GM19397 (cell line): ENCODE measurements at regions not wholly inside any gene's neighbourhood (a gene's known extent, or its start where the extent isn't known, plus 50 kb on each side); places are given as distances from the start of the nearest gene placed in this dataset.
"Not testable (repeated sequence)": the region's sequence is repeated elsewhere in the genome, so short reads cannot be mapped to it uniquely, and the experiment has no call there.

Experiments used
- ATAC-seq: cut with Tn5 transposase; IDR thresholded peaks from one replicate; pipeline ENCODE4 v1.9.1; 2021; ENCODE audit warnings: mild to moderate bottlenecking, moderate library complexity; ENCODE audit not compliant: unreplicated experiment

DNA sequence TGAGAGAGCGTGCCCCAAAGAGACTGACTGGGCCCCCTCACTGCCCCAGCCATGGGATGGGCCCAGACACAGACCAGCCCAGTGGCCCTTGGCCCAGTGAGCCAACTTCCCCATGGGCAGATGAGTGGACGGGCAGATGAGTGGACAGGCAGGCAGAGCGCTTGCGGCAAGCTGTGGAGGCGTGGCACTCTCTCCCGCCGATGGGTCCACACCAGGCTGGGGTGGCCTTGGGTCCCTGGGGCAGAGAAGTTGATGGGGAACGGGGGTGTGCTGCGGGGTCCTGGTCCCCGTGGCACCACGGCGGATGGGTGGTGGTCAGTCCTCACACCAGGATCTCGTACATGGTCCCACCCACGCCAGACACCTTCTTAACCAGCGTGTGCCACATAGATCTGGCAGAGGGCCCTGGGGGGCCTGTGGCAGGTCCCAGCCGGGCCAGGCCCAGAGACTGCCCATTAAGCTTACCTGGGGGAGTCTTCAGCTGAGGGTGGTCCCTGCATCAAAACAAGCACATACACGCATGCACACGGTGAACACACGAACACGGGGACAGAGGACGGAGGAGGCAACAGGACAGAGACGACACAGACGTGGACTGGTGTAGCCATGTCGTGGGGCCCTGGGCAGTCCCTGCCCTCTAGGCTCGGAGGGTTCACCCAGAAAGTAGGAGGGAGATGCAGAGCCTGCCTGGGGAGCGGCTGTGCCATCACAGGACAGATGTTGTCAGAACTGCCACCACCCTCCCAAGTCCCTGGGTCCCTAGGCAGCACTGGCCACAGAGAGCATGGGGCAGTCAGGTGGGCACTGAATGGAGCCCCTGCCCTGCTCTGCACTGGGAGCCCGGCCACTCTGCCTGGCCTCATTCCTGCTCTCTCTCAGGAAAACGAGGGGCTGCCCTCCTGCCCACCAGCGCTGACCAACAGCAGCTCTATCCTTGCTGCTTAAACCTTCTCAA, 182.2 kb downstream of the IGLL1 start:
- no peak for ATAC-seq

DNA sequence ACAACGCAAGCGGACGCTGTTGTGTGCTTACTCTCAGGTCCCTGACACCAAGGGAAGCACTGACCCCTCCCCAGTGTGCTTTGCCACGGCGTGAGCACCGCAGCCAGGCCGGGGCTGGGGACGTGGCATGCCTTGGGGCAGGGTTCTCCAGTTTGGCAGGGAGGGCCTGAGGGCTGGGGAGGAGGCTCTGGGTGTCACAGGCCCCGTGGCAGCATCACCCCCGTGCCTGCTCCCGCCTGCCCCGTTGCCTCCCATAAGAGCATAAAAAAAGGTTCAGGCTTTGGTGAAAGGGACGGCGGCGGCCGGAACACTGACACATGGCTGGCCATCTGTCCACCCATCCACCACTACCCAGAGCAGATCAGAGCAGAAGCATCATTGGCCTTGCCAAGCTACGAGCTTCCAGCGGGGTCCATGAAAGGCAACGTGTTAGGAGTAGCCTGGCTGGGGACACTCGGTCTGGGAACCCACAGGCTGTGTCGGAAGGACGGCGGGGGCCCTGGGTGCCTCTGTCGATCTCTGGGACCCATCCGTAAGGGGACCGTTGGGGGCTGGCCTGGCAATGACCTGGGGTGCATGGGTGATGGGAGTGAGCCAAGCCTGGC, 183.0 kb downstream of the IGLL1 start:
- no peak for ATAC-seq

DNA sequence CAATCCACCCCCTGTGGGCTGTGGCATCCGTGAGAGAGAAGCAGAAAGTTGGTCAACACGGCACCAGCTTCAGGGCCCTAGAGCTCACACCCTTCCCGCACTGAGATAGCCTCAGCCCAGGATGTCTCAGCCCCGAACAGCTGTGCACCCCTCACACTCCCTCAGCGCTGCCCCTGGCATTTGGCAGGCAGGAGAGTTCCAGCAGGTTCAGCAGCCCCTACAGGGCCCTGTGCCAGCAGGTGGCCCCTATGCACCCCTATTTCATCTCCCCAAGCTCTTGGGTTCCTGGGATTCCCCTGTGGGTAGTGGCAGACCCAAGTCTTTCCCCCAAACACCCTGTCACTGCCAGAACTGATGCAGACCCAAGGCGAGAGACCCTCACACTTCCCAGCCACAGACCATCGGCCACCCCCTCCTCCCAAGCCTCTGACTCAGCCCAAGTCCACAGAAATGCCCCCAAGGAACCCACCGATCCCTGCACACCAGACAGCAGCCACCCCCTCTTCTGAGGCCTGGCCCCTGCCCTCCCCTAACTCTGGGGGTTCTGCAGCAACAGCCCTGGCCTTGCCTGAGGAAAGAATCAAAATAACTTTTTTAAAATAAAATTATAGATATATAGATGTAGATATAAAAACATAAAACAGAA, 183.6 kb downstream of the IGLL1 start:
- ATAC-seq: no peak

DNA sequence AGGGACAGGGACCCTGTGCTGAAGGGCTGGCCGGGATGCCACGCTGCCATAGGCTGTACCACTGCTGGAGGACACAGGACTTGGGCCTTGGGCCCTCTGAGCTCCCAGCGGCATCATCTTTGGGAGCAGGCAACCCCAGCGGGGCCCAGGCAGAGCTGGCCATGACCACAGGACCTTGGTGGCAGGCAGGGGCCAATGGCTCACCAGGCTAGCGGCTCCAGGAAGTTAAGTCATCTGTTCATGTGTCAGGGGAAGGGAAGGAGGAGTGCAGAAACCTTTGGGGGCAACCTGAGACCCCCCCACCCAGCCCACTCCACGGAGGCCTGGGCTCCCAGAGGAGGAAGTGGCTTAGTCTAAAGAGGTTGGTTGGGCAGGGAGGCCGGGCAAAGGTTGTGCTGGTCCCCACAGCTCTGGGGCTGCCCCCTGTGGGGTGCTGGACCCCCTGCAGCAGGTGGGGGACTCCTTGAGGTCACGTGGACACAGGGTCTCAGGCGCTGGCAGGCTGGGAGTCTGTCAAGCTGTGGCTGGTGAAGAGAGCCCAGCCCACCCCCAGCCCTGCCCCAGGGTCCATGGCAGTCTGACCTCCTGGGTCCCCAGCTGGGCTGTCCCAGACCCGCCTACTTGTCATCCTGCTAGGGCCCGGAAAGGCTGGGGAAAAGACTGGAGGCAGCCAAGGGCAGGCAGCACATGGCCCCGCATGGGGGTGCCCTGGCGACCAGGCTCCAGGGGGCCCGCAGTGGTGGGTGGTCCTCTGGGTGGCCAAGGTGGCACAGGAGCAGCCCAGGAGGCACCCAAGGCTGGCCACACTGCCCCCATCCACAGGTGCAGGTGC, 184.3 kb downstream of the IGLL1 start:
- ATAC-seq: no peak

DNA sequence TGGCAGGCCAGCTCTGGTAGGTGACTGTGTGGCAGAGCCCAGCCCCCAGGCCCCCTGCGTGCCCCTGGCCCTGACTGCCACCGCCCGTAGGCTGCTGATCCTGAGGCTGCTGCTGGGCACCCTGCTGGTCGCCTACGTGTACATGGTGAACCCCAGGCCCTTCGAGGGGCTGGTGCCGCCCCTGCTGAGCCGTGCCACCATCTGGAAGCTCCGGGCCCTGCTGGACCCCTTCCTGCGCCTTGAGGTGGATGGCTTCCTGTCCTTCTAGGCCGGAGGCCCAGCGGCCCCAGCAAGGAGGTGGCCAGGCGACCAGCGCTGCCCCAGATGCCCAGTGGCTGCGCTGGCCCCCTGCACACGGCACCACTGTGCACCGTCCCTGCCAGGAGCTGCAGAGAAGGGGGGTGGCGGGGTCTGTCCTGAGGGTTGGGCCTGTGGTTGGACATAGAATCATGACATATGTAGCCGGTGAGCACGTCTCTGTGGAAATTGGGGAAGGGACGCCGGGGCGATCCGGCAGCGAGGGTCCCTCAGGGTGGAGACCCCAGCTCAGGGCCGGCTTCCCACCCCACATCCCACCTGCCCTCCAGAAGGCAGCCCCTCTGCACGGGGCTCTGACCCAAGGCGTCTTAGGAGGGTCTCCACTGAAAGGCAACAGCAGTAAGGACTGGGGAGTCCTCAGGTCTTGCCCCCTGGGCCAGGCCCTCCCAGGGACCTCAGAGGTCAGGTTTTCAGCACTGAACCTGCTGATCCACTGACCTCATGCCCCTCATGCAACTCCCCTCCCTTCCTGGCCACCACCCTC, 185.4 kb downstream of the IGLL1 start:
- ATAC-seq: no peak

DNA sequence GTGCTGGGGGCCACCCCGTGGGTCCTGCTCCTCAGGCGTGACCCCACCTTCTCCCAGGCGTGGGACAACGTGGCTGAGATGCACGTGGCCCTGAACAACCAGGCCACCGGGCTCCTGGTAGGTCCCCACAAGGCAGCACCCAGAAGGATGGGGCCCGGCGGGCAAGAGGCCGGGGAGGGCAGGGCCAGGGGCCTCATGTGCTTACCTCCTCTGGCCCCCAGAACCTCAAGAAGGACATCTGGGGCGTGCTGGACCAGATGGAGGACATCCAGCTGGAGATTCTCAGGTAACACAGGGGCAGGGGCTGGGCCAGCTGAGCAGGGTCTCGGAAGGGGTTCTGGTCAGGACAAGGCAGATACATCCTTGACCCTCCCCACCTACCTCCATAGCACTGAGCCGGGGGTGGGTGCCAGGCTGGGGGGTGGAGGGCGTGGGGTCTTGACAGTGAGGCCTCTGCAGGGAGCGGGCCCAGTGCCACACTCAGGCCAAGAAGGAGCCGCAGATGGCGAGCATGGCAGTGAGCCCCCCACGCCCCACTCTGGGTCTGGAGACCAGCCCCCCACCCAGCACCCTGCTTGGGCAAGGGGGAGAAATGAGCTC, 186.3 kb downstream of the IGLL1 start:
- ATAC-seq: no peak

DNA sequence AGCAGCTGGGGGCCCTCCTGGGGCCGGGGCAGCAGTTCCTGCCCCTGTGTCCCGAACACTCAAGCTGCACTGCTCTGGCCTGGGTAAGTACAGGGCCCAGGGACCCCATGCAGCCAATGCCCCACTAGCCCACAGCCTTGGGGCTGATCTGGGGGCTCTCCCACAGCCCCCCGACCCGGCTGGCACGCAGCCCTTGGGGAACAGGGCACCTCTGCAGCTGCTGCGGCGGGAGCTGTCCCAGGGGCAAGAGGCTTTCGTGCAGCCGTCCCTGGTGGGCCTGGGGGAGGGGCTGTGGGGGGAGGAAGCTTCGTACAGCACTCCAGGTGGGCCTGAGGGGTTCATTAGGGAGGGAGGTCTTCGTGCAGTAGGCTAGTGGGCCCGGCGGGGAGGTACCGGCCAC, 186.9 kb downstream of the IGLL1 start:
- not testable (repeated sequence) for ATAC-seq

DNA sequence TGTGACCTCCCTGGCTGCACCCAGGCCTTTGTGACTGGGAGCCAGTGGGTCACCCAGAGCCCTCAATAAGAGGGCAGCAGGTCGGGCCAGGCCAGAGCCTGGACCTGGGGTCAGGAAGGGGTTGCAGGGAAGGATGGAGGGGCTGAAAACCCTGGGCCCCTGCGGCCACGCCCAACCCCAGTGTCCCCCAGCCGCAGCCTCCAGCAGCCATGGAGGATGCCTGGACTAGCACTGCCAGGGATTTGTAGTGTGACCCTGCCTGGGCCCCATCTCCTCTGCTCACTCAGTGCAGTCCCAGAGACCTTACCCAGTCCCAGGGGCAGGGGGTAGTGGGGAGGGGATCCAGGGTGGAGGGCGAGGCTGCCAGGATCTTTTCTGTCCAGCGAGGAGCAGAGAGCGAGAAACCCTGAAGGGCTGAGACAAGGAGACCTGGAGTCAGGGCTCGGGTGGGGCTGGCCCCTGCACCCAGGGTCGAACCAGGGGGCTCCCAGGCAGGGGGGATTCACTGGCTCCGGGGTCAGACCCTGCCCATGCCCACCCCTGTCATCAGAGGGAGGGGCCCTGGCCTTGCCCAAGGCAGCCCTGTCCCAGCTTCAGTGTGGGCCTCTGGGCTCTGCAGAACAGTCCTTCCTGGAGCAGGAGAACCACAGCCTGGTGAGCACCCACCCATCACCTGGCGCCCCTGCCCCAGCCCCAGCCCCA, 187.5 kb downstream of the IGLL1 start:
- ATAC-seq: no peak

DNA sequence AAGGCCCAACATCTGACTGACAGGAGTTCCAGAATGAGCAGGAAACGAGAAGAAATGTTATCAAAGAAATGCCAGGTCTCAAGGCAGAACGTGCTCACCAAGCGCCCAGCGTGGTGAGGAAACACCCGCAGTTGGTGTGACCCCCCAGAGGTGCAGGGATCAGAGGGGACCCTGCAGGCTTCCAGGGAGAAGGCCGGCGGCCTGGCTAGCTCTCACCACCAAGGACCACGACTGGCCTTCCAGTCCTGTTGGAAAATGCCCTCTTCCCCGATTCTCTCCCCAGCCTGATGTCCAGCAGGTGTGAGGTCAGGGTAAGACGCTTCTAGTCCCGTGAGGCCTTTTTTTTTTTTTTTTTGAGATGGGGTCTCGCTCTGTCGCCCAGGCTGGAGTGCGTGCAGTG, 189.1 kb downstream of the IGLL1 start:
- no peak for ATAC-seq

DNA sequence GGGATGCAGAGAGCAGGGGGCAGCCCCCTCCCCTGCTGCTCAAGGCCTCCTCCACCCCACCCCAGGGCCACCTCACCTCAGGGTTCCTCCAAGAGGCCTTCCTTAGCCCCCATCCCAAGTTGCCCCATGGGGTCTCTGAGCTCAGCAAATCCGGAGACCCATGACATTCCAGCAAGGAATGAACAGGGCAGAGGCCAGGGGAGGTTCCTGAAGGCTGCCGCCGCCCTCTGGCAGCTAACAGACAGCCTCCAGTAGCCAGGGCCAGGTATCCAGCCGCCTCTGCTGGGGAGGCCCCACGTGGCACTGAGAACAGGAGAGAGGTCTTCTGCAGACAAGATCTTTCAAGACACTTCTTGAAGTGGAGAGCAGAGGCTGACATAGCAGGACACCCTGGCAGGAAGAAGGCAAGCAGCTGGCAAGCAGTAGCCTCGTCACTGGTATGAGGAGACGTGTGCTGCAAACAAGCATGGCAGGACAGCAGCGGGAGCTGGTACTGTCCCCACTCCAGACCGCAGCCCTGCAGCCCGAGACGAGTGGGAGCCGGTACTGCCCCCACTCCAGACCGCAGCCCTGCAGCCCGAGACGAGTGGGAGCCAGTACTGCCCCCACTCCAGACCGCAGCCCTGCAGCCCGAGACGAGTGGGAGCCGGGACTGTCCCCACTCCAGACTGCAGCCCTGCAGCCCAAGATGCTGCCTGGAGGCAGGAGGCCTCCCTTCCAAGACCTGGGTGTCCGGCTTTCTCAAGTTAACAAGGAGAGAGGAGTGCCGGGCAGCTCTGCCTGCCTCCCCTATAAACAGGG, 190.6 kb downstream of the IGLL1 start:
- ATAC-seq: no peak

DNA sequence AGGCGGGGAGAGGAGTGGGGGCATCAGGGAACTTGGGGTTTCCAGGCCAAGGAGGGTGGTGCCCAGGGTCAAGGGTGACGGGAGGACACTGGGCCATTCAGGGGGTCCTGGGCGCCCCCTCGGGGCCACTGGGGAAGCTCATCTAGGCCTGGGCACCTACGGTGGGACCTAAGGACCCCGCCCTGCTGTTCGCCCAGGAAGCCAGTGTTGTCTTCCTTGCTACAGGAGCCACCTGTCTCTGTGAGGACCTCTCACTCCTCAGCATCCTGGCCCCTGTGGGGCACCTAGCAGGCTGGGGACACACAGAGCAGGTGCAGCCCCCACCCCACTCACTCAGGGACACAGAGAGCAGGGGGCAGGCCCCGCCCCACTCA, 191.6 kb downstream of the IGLL1 start:
- ATAC-seq: no peak

DNA sequence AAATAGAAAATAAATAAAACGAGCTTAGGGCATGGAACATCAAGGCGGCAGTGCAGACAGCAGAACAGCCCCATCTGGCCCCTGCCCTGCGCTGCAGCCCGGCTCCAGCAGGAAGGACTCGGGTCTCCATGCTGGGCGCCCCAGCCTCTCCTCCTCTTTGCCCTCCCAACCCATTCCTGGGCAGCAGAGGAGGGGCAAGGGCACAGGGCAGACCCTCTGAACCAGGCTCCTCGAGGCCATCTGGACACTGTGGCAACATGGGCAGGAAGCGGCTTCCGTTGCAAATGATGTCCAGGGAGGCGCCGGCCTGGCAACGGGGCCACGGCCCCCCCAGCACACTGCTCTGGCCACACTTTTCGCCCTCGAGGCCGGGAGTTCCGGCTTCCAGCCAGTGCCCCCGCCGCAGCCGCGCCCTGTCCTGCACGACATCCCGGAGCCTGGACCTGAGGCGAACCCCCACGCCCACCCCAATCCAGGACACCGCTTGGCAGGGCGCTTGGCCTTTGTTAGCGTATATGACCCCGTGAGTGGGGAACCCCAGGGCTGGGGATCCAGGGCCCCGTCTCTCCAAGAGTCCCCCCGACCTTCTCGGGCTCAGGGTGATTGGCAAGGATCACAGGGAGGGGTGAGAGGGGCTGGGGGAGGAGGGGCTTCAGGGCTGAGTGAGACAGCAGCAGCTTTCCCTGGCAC, 192.1 kb downstream of the IGLL1 start:
- no peak for ATAC-seq

DNA sequence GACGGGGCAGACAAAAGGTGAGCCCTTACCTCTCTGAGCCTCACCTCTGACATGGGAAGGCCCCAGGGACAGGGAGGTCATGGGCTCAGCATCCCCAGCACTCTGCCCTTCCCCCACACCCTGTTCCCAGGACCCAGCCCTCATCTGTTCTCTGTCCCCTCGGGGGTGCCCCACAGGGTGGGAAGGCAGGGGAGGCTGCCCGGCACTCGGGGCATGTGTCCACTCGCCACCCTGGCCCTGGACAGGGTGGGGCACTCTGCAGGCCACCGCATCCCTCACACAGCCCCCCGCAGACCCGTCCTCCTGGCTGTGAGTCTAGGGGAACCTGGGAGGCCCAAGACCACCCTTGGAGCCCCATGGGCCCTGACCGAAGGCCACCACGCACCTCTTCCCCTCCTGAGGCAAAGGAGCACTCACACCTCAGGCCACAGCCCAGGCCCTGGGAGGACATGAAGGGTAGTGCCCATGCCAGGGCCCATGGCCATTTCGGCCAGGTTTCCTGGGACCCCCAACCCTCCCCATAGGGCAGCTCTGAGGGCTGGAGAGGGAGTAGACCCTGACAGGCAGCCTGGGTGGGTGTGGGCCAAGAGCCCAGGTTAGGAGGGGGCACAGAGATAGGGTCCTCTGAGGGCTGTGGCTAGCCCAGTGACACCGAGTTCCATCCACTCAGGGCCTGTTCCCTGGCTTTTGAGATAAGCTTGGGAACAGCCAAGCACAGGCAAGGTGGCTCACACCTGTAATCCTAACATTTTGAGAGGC, 193.1 kb downstream of the IGLL1 start:
- no peak for ATAC-seq

DNA sequence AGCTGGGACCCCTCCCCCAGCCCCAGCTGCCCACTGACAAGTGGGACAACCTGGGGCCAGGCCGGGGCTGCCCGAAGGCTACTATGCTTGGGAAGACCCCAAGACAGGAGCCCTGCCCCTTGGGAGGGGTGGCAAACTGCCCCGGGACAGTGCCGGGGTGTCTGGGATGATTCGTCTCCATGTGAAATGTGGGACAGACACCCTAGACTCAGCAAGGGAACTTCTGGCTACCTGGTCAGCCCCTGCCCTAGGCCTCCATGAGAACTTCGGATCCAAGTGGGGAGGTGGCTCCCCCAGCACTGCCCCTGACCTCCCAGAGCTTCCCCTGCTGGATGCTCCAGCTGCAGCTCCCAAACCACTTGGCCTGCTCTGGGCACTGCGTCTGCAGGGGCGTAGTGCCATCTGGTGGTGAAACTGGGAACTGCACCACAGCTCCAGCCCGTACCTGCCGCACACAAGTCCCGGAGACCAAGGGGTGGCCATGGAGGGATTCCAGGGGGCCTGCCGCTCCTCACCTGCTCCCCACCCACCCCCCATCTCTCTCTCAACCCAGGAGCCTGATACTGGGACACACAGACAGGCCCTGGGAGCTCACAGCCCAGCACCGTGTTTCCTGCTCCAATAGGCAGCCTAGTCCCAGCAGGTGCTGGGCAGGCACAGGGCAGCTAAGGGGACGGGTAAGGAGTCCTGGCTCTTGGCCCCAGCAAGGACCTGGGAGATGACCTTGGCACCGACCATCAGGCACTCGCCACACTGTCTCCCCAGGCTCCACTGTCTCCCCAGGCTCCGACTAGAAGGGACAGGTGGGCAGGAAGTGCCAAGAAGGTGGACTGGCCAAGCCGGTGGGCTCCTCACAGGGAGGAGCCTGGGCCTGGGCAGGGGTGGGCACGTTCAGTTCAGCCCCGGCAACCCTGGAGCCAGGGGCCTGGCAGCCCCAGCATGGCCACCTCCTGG, 194.1 kb downstream of the IGLL1 start:
- no peak for ATAC-seq

DNA sequence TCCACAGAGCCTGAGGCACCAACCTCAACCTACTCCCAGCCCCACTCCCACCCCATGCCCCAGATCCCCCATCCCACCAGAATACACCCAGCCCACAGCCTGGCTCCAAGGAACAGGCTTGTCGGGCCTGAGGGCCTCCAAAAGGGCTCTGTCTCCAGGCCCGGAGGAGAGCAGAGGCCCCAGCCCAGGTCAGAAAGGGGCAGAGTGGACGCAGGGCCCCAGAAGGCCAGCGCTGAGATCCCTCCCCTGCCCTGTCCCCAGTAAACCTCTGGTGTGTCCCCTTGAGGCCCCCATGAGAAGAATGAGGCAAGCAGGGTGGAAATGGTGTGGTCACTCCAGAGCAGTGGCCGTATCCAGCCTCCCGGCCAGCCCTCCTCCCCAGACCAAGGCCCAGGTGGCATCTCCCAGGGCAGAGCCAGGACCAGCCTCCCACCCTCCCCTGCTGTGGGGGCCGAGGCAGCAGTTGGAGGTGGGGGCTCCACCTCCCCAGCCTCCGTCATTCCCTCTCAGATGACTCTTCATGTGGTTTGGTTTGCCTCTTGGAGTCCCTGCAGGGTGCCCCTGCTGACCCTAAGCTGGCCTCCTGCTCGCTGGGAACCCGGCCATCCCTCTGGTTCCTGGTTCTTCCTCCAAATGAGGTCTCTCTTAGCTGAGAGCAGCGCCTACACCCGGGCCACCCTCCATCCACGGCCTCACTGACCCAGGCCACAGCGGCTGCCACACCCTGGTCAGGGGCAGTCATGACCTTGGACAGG, 195.0 kb downstream of the IGLL1 start:
- no peak for ATAC-seq
